Dedifferentiated amniotic fluid mesenchymal stem cell (primary cell): ENCODE measurements at regions not wholly inside any gene's neighbourhood (a gene's known extent, or its start where the extent isn't known, plus 50 kb on each side); places are given as distances from the start of the nearest gene placed in this dataset.
"Not testable (repeated sequence)": the region's sequence is repeated elsewhere in the genome, so short reads cannot be mapped to it uniquely, and the experiment has no call there.

Experiments
- DNase-seq: peaks from one replicate; pipeline ENCODE4 v3.0.0-alpha.2; 2016; ENCODE audit errors: extremely low spot score

- DNase-seq = no peak
These were observed 62.1 kb upstream of the ABHD2 start for GRCh38 chr15:89026167-89026566.

GRCh38 chr15:89028036-89028435 lies 60.2 kb upstream of the ABHD2 start:
- no peak for DNase-seq

DNA sequence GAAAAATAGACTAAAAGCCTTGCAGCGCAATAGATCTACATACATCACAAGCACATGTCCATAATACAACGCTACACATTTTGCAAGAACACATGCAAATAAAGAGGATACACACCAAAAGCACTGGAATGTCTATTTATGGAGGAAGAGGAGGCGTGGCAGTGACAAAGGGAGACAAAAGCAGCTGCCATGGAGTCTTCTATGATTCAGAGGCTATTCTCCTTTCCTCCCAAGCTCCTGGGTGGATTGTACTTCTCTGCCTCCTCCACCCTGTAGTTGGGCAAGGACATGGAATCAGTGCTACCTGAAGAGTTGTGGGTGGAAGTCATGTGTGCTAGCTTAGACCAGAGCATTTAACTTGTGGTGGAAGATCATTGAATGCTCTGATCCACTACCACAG lies 57.9 kb upstream of the ABHD2 start:
- no peak for DNase-seq

DNA sequence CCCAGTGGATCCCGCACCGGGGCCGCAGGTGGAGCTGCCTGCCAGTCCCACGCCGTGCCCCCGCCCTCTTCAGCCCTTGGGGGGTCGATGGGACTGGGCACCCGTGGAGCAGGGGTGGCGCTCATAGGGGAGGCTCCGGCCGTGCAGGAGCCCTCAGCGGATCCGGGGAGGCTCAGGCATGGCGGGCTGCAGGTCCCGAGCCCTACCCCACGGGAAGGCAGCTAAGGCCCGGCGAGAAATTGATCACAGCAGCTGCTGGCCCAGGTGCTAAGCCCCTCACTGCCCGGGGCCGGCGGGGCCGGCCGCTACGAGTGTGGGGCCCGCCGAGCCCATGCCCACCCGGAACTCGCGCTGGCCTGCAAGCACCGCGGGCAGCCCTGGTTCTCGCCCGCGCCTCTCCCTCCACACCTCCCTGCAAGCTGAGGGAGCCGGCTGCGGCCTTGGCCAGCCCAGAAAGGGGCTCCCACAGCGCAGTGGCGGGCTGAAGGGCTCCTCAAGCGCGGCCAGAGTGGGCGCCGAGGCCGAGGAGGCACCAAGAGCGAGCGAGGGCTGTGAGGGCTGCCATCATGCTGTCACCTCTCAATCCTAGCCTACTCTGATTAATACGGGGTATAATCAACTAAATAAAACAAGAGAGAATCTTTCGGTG lies 56.5 kb upstream of the ABHD2 start:
- DNase-seq = not testable (repeated sequence)

DNA sequence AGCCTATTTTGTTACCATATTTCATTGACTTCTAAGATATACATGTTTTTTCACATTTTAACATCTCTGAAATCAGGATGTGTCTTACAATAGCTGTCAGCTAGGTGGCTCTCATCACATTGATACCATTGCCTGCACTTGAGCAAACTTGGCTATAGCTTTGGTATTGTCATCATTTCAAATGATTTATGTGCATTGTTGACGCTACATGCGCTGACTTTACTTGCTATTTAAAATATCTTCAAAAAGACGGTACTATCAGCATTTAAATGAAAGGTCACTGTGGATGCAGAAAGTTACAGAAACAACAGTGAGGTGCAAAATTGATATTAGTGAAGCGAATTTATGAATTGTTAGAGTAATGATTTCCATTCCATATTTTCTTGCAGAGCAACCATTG lies 54.0 kb upstream of the ABHD2 start:
- no peak for DNase-seq

DNA sequence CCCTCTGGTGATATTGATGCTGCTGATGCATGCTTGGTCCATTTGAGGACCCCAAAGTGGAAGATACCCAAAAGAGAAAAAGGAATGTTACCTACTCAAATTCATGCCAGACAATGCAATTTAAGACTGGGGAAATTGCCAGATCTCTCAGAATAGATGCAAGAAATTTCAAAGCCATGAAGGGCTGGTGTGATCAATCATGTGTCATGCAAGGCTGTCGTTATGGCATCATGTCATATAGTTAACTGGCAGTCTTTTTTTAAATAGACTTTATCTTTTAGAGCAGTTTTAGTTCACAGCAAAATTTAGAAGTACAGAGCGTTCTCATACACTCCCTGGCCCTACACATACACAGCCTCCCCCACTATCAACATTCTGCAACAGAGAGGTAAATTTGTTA lies 53.1 kb upstream of the ABHD2 start:
- no peak for DNase-seq

DNA sequence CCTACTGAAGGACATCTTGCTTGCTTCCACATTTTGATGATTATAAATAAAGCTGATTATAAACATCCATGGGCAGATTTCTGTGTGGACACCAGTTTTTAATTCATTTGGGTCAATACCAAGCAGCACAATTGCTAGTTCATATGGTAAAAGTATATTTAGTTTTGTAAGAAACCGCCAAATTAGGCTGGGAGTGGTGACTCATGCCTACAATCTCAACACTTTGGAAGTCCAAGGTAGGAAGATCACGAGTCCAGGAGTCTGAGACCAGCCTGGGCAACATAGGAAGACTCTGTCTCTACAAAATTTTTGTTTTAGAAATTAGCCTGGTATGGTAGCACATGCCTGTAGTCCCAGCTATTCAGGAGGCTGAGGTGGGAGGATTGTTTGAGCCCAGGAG lies 52.6 kb upstream of the ABHD2 start:
- DNase-seq = no peak

- no peak for DNase-seq
These were observed 50.1 kb upstream of the ABHD2 start for GRCh38 chr15:89038146-89038545.
